Cerebellar cortex (tissue), 1 donor: ENCODE measurements at regions not wholly inside any gene's neighbourhood (a gene's known extent, or its start where the extent isn't known, plus 50 kb on each side); places are given as distances from the start of the nearest gene placed in this dataset.
"Not testable (repeated sequence)": the region's sequence is repeated elsewhere in the genome, so short reads cannot be mapped to it uniquely, and the experiment has no call there.

ENCODE experiments used
- DNase-seq: peaks from one replicate; pipeline ENCODE4 v3.0.0-alpha.2; 2015; ENCODE audit warnings: low spot score

DNA sequence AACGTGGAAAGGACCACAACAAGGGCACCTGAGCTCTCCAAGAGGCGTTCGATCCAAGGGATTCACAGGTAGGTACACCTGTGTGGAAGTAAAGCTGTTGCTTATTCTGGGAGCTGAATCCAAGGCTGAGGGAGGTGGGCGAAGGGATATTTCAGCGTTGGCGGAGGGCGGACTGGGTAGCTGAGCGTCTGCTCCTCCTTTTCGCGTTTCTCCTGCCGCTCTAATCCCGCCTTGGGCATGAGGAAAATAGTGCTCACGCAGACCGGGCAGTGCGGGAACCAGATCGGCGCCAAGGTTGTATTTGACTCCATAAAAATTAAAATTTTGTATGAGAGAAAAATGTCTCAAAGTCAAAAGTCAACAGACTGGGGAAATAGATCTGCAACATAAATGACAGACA lies 3966.2 kb upstream of the OR11H1 start:
- not testable (repeated sequence) for DNase-seq

- DNase-seq = not testable (repeated sequence)
Measured at GRCh38 chr22:11568837-11569563, 3959.0 kb upstream of the OR11H1 start.

DNA sequence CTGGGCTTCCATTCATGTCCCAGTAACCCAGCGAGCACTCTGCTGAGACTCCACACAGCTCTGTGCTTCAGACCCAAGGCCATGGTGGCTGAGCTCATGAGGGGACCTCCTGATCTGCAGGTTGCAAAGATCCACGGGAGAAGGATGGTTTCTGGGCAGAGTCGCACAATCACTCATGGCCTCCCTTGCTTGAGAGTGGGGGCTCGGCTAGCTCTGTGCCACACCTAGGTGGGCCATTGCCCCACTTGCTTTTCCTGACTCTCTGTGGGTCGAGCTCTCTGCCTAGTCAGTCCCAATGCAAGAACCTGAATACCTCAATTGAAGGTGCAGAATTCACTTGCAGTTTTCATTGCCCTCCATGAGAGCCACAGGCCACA lies 3958.4 kb upstream of the OR11H1 start:
- DNase-seq = not testable (repeated sequence)

GRCh38 chr22:11573154-11573553 lies 3954.8 kb upstream of the OR11H1 start:
- DNase-seq = not testable (repeated sequence)

DNA sequence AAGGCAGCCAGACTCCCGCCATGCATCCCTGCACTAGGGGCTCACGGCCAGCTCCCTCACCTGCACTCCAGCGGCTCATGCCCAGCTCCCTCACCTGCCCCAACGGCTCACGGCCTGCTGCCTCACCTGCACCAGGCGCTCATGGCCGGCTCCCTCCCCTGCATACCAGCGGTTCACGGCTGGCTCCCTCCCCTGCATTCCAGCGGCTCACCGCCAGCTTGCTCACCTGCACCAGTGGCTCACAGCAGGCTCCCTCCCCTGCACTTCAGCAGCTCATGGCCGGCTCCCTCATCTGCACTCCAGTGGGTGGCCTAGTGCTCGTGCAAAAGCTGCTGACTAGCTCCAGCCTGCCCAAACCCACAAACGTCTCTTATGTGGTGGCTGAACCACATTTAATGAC lies 3953.8 kb upstream of the OR11H1 start:
- not testable (repeated sequence) for DNase-seq

GRCh38 chr22:11574659-11575058 lies 3953.3 kb upstream of the OR11H1 start:
- DNase-seq = not testable (repeated sequence)

DNA sequence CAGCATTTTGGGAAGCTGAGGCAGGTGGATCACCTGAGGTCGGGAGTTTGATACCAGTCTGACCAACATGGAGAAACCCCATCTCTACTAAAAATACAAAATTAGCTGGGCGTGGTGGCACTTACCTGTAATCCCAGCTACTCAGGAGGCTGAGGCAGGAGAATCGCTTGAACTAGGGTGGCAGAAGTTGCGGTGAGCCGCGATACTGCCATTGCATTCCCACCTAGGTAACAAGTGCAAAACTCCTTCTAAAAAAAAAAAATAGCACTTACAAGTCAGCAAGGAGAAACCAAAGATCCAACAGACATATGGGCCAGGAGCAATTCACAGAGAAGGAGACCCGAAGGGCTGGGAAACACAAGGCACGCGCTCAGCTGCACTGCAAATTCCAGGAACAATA lies 3951.3 kb upstream of the OR11H1 start:
- not testable (repeated sequence) for DNase-seq

- DNase-seq = not testable (repeated sequence)
Measured at GRCh38 chr22:11578115-11578514, 3949.9 kb upstream of the OR11H1 start.

DNA sequence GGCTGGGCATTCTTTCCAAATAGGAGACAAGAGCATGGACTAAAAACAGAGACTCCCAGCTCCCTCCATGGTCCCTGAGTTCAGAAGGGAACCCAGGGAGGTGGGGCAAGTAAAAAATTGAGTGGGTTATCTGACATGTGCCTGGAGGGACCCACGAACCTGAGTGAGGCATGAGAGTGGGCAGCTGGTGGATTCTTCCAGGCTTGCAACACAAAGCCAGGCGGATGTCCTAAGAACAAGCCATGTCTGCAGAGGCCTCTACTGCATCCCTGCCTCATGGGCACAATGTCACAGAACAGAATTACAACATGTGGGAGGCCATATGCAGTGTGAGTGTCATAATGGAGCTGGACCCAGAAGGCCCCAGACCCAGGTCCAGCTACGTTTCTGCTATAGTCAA lies 3949.4 kb upstream of the OR11H1 start:
- not testable (repeated sequence) for DNase-seq

- not testable (repeated sequence) for DNase-seq
Measured at GRCh38 chr22:11582048-11582447, 3945.9 kb upstream of the OR11H1 start.

- DNase-seq = not testable (repeated sequence)
Measured at GRCh38 chr22:11584231-11584630, 3943.8 kb upstream of the OR11H1 start.

DNA sequence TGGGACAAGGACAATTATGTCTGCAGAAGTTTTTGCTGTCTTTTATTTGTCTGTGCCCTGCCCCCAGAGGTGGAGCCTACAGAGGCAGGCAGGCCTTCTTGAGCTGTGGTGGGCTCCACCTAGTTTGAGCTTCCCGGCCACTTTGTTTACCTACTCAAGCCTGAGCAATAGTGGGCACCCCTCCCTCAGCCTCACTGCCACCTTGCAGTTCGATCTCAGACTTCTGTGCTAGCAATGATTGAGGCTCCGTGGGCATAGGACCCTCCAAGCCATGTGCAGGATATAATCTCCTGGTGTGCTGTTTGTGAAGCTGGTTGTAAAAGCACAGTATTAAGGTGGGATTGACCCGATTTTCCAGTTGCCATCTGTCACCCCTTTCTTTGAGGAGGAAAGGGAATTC lies 3933.4 kb upstream of the OR11H1 start:
- DNase-seq = not testable (repeated sequence)

DNA sequence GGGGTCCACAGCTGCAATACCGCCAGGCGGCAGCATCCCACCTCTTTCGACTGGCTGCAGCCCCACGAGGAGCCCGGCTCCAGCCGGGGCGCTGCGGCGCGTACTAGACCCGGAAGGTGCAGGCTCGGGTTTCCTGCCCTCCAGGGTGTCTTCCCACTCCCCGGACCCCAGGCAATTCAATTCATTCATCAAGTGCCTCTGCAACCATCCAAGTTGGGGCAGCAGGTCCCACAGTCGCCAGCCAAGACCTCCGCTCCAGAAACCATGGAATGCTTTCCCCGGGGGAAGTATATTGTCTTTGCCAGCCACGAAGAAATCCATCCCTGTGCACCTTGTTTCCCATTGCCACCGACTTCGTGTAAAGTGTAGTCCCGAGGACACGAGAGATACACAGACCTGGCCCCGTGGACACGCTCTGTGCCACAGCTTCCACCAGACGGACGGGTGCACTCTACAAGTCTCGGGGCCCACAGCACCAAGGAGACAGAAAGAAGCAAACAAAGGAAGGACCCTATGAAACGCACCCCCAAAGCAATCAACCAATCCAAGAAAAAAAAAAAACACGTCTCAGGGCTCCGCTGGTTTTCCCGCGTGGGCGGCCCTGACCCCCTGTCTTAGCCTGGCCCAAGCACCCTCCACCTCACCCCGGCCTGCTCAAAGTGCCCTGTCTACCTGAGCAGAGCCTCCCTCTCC lies 3930.2 kb upstream of the OR11H1 start:
- DNase-seq = not testable (repeated sequence)

- no peak for DNase-seq
Measured at GRCh38 chr22:11598492-11599440, 3929.2 kb upstream of the OR11H1 start.

DNA sequence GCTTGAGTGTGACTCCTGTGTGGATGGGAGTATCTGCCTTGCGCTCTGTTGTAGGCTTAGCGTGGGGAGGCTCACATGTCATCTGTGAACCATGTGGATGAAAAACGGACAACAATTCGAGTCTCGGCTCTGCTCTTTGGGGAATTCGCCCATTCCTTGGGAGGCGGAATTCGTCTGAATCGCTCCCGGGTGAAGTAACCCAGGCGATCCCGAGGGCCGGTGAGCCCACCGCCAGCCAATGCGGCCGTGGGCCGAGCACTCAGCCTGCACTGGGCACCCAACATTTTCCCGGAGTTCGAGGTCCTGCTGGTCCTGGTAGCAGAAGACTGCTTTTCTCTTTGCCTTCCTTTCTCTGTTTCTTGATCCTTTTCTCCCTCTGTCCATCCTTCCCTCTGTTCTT lies 3928.5 kb upstream of the OR11H1 start:
- not testable (repeated sequence) for DNase-seq

GRCh38 chr22:11600161-11600560 lies 3927.8 kb upstream of the OR11H1 start:
- not testable (repeated sequence) for DNase-seq

DNA sequence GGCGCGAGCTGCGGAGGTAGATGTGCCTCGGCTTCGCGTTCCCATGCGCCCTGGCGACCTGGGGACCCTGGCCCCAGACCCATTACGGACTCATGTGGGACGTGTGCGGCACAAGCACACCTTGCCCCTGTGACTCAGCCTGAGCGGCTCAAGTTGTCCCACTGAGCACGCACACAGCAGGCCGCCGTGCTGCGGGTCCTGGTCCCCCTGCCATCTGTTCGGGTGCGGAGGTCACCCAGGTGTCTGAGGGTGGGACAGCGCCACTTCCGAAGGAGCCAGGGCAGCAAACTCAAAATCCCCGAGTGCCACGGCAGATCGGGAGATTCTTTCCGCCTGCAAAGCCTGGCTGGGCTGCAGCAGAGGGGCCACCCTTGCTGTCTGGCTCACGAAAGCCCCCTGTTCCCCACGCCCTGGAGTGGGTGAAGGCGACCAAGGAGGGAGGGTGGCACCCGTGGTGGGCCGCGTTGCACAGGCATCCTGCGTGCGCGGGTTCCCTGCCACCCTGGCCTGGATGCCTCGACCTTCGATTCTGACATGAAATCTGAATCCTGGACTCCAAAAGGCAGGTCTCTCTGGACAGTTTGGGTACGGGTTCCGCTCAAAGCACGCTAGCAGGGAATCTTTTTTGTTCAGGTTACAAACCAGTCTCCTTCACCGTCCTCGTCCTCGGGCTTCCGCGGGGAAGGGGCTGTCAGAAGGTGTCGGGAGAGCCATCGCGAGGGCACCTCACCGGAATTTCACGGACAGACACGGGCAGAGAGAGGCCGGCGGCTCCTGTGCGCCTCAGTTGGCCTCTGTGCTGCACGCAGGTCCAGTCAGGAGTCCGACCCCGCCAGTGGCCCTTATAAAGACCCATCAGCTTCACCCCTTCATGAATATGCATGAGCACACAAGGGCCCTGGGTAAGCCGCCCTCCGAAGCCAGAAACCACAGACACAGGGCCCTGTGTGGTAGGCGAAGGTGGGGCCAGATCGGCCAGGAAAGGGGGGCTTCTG lies 3926.8 kb upstream of the OR11H1 start:
- DNase-seq = not testable (repeated sequence)

DNA sequence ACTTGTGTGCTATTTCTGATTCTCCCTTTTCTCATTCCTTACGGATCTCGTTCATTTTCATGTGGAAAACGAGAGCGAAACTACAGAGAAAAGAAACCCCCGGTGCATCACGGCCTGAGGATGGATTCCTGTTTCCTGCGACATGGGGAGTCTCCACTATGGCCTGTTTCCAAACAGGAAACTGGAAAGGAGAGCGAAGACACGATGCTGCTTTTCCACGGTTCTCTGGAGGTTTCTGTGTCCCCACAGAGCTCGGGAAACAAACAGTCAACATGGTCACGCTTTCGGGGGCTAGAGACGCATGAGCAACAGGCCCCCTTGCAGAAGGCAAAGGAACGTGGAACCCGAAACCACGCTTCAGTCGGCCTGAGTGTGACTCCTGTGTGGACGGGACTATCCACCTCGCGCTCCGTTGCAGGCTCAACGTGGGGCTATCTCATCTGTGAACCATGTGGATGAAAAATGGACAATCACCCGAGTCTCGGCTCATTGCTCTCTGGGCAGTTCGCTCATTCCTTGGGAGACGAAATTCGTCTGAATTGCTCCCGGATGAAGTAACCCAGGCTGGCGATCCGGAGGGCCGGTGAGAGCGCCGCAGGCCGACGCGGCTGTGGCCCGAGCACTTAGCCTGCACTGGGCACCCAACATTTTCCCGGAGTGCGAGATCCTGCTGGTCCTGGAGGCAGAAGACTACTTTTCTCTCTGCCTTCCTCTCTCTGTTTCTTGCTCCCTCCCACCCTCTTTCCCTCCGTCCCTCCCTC lies 3923.2 kb upstream of the OR11H1 start:
- not testable (repeated sequence) for DNase-seq

- DNase-seq = no peak
Measured at GRCh38 chr22:11605468-11605981, 3922.5 kb upstream of the OR11H1 start.
